ENCODE measurements at regions not wholly inside any gene's neighbourhood (a gene's known extent, or its start where the extent isn't known, plus 50 kb on each side); places are given as distances from the start of the nearest gene placed in this dataset.

DNA sequence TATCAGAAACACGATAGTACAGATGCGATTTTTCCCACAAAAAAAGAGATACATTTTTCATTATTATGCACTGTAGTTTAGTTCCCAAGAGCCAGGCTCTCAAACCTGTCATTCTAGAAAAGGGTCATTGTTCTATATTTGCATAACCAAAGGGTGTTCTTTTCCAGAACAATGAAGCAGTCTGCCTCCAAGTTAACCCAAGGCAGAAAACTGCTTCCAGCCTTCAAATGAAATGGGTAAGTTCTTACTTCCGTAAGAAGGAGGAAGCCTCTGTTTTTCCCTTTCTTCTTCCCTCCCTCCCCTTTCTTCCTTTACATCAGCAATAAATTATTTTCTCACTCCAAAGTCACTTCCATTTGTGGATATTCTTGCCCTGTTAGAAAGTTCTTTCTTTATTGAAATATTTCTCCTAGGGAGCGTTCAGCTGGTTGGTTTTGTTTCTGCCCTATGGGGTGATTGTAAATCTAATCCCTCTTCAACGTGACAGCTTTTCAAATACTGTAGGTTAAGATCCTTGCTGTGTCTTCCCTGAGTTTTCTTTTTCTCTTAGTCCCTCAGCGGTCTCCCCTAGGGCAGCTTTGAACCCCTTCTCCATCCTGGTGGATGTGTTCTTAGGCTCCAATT is 77.3 kb upstream of the PTGFRN start:
- Histone ChIP-seq H3K27ac (no peak overlapping the region), H3K9me3 (ENCODE audit: low read depth, low read length) (no peaks in the 10 kb centered on the region), H3K36me3 (ENCODE audit: insufficient read depth, low read length) (no peaks in the 10 kb centered on the region), H3K9ac (ENCODE audit: insufficient read length) (no peak overlapping the region), H3K4me3 (no peak overlapping the region)
- DNase-seq (ENCODE audit: low read depth, low spot score): no peak
- TF ChIP-seq EZH2 (IDR thresholded peaks at IDR 0.05) (no peak), POLR2AphosphoS5 (IDR thresholded peaks at IDR 0.05; ENCODE audit: borderline replicate concordance, low read depth, low read length) (no peak), FOXP2 (optimal IDR thresholded peaks at IDR 0.05; ENCODE audit: control extremely low read depth, extremely low read length, insufficient read depth) (no peak)

DNA sequence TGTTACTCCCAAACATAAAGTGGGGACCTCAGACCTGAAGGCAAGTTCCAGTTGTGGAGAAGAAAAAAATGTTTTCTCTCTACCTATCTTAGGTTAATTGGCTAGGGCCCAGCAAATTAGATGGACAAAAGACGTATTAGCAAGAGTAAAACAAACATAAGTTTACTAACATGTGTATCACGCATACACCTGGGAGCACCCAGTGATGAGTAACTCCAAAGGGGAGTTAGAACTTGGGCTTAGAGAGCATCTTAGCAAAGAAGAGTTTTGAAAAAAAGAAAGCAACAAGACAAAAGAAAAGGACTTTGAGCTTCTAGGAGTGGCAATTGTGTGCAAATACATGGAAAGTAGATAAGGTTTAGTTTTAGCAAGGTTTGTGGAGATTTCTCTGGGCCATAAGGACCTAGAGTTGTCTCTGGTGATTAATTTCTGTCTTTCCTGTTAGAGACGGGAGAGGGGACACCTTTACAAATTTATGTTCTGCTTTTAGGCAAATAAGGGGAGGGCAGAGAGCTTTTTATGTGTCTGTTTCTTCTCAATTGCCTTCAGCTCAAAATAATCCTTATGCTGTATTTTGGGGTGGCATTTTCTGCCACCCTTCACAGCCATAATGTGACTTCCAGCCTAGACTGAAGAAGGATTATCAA is 76.7 kb upstream of the PTGFRN start:
- H3K27ac ChIP-seq: no peak overlapping the region
- no peaks in the 10 kb centered on the region for H3K9me3 ChIP-seq (ENCODE audit: low read depth, low read length)
- no peaks in the 10 kb centered on the region for H3K36me3 ChIP-seq (ENCODE audit: insufficient read depth, low read length)
- no peak for DNase-seq (ENCODE audit: low read depth, low spot score)
- no peak overlapping the region for H3K4me3 ChIP-seq
- TF ChIP-seq POLR2AphosphoS5 (IDR thresholded peaks at IDR 0.05; ENCODE audit: borderline replicate concordance, low read depth, low read length): no peak
- no peak for TF ChIP-seq FOXP2 (optimal IDR thresholded peaks at IDR 0.05; ENCODE audit: control extremely low read depth, extremely low read length, insufficient read depth)
- no peak for TF ChIP-seq EZH2 (IDR thresholded peaks at IDR 0.05)
- H3K9ac ChIP-seq (ENCODE audit: insufficient read length): no peak overlapping the region

DNA sequence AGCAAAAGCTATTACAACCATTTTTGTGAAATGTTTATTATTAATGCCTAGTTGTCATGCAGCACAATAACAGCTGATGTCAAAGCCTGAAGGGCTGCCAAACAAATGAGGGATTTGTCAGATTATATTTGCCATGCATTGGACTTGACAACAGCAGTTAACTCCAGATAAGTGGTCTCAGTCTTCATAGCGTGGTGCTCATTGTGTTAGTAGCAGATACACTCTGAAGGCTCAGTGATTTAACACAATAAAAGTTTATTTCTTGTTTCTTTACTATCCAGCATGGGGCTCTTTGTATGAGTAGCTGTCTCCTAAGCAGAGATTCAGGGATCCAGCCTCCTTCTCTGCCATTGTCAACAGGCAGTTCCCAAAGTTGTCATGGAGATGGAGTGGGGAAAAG is 76.0 kb upstream of the PTGFRN start:
- H3K4me3 ChIP-seq: no peak overlapping the region
- DNase-seq (ENCODE audit: low read depth, low spot score): no peak
- no peak overlapping the region for H3K9ac ChIP-seq (ENCODE audit: insufficient read length)
- H3K27ac ChIP-seq: no peak overlapping the region
- H3K9me3 ChIP-seq (ENCODE audit: low read depth, low read length): no peaks in the 10 kb centered on the region
- no peaks in the 10 kb centered on the region for H3K36me3 ChIP-seq (ENCODE audit: insufficient read depth, low read length)
- TF ChIP-seq EZH2 (IDR thresholded peaks at IDR 0.05) (no peak), FOXP2 (optimal IDR thresholded peaks at IDR 0.05; ENCODE audit: control extremely low read depth, extremely low read length, insufficient read depth) (no peak), POLR2AphosphoS5 (IDR thresholded peaks at IDR 0.05; ENCODE audit: borderline replicate concordance, low read depth, low read length) (no peak)

DNA sequence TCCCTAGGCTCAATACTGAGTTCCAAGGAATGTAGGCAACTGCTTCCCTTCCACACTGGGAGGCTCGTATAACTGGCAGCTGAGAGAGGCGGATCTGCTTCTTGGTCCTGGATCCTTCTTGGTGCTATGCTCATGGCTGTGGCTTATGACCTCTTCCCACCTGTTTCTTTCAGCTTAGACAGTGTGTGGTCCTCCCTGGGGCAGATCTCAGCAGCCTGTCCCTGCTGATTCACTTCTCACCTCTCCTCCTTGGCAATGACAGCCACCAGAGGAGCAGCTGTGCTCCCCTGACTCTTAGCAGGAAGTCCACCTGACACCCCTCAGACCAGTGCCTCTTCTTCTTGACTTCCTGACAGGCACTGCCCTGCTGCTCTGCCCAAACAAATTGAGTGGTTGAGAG is 75.1 kb upstream of the PTGFRN start:
- no peak overlapping the region for H3K9ac ChIP-seq (ENCODE audit: insufficient read length)
- DNase-seq (ENCODE audit: low read depth, low spot score): no peak
- H3K9me3 ChIP-seq (ENCODE audit: low read depth, low read length): no peaks in the 10 kb centered on the region
- H3K4me3 ChIP-seq: no peak overlapping the region
- H3K36me3 ChIP-seq (ENCODE audit: insufficient read depth, low read length): no peaks in the 10 kb centered on the region
- no peak overlapping the region for H3K27ac ChIP-seq
- no peak for TF ChIP-seq POLR2AphosphoS5 (IDR thresholded peaks at IDR 0.05; ENCODE audit: borderline replicate concordance, low read depth, low read length)
- TF ChIP-seq EZH2 (IDR thresholded peaks at IDR 0.05): no peak
- TF ChIP-seq FOXP2 (optimal IDR thresholded peaks at IDR 0.05; ENCODE audit: control extremely low read depth, extremely low read length, insufficient read depth): no peak

DNA sequence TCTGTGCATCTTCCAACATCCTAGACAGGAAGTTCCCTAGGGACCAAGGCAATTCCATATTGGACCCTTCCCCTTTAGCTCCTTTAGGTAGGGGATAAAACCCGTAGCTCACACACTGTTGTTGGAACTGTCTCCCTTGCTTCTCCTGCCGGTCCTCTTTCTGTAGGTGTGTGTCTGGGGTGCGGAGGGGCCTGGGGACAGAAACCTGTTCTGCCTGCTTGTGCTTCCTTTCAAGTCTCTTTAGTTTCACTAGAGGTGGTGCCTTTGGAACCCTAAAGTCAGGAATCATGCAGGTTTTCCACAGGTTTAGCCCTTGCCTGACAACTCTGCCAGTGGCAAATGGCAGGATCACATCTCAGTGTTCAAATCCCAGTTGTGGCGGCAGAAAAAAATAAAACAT is 74.6 kb upstream of the PTGFRN start:
- Histone ChIP-seq H3K27ac (no peak overlapping the region), H3K36me3 (ENCODE audit: insufficient read depth, low read length) (no peaks in the 10 kb centered on the region), H3K9me3 (ENCODE audit: low read depth, low read length) (no peaks in the 10 kb centered on the region), H3K9ac (ENCODE audit: insufficient read length) (no peak overlapping the region), H3K4me3 (no peak overlapping the region)
- TF ChIP-seq EZH2 (IDR thresholded peaks at IDR 0.05) (no peak), FOXP2 (optimal IDR thresholded peaks at IDR 0.05; ENCODE audit: control extremely low read depth, extremely low read length, insufficient read depth) (no peak), POLR2AphosphoS5 (IDR thresholded peaks at IDR 0.05; ENCODE audit: borderline replicate concordance, low read depth, low read length) (no peak)
- no peak for DNase-seq (ENCODE audit: low read depth, low spot score)

DNA sequence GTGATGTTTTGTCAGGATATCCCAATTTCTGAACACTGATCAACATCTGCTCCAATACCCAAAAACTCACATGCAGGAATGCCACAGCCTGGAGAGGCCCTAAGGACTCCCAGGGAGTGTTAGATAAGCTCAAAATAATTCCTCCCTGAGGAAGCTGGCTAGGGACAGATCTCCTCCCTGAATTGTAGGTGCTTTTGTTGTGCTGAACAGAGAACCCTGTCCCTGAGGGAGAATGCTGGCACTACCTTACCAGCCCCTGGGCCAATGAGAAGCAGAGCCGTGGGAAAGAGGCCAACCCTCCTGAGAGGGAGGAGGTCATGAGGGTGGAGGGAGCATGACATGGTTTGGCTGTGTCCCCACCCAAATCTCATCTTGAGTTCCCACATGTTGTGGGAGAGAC is 73.6 kb upstream of the PTGFRN start:
- H3K27ac ChIP-seq: no peak overlapping the region
- TF ChIP-seq POLR2AphosphoS5 (IDR thresholded peaks at IDR 0.05; ENCODE audit: borderline replicate concordance, low read depth, low read length) (no peak), FOXP2 (optimal IDR thresholded peaks at IDR 0.05; ENCODE audit: control extremely low read depth, extremely low read length, insufficient read depth) (no peak), EZH2 (IDR thresholded peaks at IDR 0.05) (no peak)
- no peaks in the 10 kb centered on the region for H3K36me3 ChIP-seq (ENCODE audit: insufficient read depth, low read length)

DNA sequence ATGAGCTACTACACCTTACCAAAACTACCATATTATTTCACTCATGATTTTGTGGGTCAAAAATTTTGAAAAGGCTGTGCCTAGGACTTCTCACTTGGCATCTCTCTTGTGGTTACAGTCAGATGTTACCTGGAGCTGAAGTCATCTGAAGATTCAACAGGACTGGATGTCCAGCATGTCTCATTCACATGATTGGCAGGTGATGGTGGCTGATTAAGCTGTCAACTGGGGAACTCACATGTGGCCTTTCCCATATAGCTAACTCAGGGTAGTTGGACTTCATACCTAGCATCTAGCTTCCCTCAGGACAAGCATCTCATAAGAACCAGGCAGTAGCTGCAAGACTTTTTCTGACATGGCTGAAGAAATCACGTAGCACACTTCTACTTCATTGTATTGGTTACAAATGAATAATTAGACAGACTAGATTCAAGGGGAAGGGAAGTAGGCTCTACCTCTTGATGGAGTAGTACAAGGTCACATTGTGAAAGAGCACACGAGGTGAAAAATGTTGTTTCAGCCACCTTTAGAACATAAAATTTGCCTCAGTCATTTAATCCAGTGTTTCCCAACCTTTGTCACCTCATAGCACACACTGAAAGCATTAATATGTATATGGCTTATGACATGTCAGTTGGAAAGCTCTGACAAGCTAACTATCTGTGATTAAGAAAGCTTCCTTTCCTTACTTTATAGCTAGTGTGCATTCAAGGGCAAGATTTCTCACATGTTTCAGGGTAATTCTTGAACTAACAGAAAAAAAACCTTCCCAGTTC is 68.0 kb upstream of the PTGFRN start:
- Histone ChIP-seq H3K9me3 (ENCODE audit: low read depth, low read length) (no peaks in the 10 kb centered on the region; the same call in 1 of the 2 replicates), H3K36me3 (ENCODE audit: insufficient read depth, low read length) (no peaks in the 10 kb centered on the region), H3K4me3 (no peak overlapping the region), H3K9ac (ENCODE audit: insufficient read length) (no peak overlapping the region), H3K27ac (no peak overlapping the region)
- TF ChIP-seq POLR2AphosphoS5 (IDR thresholded peaks at IDR 0.05; ENCODE audit: borderline replicate concordance, low read depth, low read length): no peak
- TF ChIP-seq EZH2 (IDR thresholded peaks at IDR 0.05): no peak
- no peak for TF ChIP-seq FOXP2 (optimal IDR thresholded peaks at IDR 0.05; ENCODE audit: control extremely low read depth, extremely low read length, insufficient read depth)
- no peak for DNase-seq (ENCODE audit: low read depth, low spot score)

More for the DNA sequence above, 73.6 kb upstream of the PTGFRN start:
- DNase-seq (ENCODE audit: low read depth, low spot score): no peak
- no peaks in the 10 kb centered on the region for H3K9me3 ChIP-seq (ENCODE audit: low read depth, low read length)
- no peak overlapping the region for H3K9ac ChIP-seq (ENCODE audit: insufficient read length)
- no peak overlapping the region for H3K4me3 ChIP-seq

DNA sequence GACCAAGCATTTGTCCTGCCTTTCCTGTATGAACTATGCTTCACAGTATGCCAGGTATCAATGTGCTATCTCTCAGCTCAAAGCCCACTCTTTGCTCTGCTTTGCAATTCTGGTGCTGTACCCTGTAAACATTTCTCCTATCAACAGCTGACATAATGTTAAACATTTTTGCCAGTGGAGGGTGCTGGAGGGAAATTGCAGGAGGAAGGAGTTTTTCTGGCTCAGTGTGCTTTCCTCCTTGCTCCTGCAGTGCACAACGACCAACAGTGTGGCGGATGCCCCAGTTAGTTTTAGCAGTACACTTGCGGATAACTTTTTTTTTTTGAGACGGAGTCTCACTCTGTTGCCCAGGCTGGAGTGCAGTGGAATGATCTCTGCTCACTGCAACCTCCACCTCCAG is 67.1 kb upstream of the PTGFRN start:
- H3K9ac ChIP-seq (ENCODE audit: insufficient read length): no peak overlapping the region
- no peak for TF ChIP-seq EZH2 (IDR thresholded peaks at IDR 0.05)
- TF ChIP-seq FOXP2 (optimal IDR thresholded peaks at IDR 0.05; ENCODE audit: control extremely low read depth, extremely low read length, insufficient read depth): no peak
- no peak for TF ChIP-seq POLR2AphosphoS5 (IDR thresholded peaks at IDR 0.05; ENCODE audit: borderline replicate concordance, low read depth, low read length)
- no peak for DNase-seq (ENCODE audit: low read depth, low spot score)
- no peaks in the 10 kb centered on the region; the same call in 1 of the 2 replicates for H3K9me3 ChIP-seq (ENCODE audit: low read depth, low read length)
- H3K4me3 ChIP-seq: no peak overlapping the region
- H3K36me3 ChIP-seq (ENCODE audit: insufficient read depth, low read length): no peaks in the 10 kb centered on the region
- H3K27ac ChIP-seq: no peak overlapping the region
